ENCODE measurements at regions not wholly inside any gene's neighbourhood (a gene's known extent, or its start where the extent isn't known, plus 50 kb on each side); places are given as distances from the start of the nearest gene placed in this dataset.
"Not testable (repeated sequence)": the region's sequence is repeated elsewhere in the genome, so short reads cannot be mapped to it uniquely, and the experiment has no call there.

GRCh38 chr4:114287079-114287696 is 307.7 kb upstream of the ARSJ start:
- no peak for DNase-seq (ENCODE audit: low spot score)

- no peak for DNase-seq (ENCODE audit: low spot score)
These were observed 302.5 kb upstream of the UGT8 start for GRCh38 chr4:114296126-114296525.

DNA sequence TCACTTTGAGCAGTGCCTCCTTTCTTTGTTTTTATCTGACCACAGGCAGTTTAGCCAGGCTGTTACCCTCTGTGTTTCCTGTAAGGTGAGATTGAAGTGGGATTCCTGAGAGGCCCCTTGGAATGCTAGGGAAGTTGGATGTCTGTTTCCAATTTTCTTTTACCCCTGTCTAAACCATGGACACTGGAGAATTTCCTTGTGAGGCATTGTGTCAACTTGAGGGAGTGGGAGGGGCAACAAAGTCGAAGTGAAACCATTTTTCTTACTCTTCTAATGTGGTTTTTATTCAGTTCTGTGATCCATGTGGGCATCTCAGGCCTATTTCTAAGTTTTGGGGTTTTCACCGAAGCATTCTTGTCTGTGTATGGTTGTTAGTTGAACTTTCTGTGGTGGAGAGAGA is 296.1 kb upstream of the UGT8 start:
- no peak for DNase-seq (ENCODE audit: low spot score)

DNA sequence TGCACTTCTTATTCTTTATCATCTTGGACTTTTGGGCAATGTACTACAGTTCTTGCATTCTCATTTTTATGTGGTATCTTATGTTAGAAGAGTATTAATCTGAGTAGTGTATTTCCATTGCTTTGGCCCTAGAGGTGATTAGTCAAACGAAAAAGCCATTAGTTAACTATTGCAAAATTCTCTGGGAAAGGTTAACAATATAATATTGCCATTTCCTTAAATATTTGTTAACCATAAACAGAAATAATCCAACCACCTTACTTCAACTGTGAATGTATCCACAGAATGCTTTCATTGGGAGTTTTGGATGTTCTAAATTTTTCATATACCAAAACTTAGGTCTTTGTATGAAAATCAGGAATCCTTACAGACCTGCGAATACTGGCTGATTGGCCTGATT is 294.6 kb upstream of the UGT8 start:
- no peak for DNase-seq (ENCODE audit: low spot score)

- no peak for DNase-seq (ENCODE audit: low spot score)
These were observed 294.0 kb upstream of the UGT8 start for GRCh38 chr4:114304567-114304966.

DNA sequence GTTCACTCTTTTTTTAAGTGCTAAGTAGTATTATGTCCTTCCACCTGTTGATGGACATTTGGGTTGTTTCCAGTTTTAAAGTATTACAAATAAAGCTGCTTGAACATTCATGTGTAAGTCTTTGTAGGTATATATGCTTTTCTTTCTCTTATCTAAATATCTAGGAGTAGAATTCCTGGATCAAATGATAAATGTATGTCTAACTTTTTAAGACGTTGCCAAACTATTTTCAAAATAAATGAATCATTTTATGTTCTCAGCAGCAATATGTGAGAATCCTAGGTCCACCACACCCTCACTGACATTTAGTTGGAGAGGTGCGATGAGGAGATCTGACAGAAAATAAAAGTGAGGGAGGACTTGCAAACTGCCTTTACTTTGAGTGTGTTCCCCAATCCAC is 291.7 kb upstream of the UGT8 start:
- no peak for DNase-seq (ENCODE audit: low spot score)

GRCh38 chr4:114310296-114310925 is 288.2 kb upstream of the UGT8 start:
- DNase-seq (ENCODE audit: low spot score): no peak

GRCh38 chr4:114311787-114312186 is 286.8 kb upstream of the UGT8 start:
- no peak for DNase-seq (ENCODE audit: low spot score)

DNA sequence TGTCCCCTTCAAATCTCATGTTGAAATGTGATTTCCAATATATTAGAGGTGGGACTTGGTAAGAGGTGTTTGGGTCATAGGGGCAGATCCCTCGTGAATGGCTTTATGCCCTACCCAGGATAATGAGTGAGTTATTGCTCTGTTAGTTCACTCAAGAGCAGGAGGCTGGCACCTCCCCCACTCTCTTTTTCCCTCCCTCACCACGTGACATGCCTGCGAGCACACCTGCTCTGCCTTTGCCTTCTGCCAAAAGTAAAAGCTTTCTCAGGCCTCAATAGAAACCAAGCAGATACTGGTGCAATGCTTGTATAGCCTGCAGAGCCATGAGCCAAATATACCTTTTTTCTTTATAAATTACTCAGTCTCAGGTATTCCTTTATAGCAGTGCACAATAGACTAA is 286.3 kb upstream of the UGT8 start:
- DNase-seq (ENCODE audit: low spot score): no peak

DNA sequence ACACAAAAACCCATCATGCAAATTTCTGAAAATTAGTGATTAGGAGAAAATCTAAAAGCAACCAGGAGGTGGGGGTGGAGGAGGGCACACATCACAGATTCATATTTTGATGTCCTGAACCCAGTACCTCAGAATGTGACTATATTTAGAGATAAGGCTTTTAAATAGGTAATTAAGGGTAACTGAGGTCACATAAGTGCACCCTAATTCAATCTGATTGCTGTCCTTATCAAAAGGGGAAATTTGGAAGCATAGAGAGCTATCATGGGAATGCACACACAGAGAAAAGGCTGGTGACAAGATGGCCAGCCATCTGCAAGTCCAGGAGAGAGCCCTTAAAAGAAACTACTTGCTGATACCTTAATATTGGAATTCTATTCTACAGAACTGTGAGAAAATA is 281.8 kb upstream of the UGT8 start:
- no peak for DNase-seq (ENCODE audit: low spot score)

GRCh38 chr4:114317564-114317963 is 281.0 kb upstream of the UGT8 start:
- DNase-seq (ENCODE audit: low spot score): no peak

DNA sequence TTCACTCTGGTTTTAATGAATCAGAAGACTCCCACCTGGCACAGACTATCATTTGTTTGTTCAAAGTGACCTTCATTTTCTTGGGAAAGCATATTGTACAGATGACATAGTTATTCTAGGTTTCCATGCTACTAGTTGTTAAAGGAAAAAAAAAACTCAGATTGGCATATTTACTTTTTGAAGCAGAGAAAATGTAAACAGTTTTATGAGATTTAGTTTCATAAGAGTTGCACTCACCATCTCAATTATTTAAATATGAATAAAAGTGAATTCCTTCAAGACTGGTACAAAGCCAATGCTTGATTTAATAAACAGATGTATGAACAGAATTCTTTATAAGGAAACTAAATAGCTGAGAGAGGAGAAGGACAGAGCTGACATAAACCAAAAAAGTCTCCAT is 280.3 kb upstream of the UGT8 start:
- DNase-seq (ENCODE audit: low spot score): no peak

GRCh38 chr4:114320126-114320525 is 278.5 kb upstream of the UGT8 start:
- no peak for DNase-seq (ENCODE audit: low spot score)

DNA sequence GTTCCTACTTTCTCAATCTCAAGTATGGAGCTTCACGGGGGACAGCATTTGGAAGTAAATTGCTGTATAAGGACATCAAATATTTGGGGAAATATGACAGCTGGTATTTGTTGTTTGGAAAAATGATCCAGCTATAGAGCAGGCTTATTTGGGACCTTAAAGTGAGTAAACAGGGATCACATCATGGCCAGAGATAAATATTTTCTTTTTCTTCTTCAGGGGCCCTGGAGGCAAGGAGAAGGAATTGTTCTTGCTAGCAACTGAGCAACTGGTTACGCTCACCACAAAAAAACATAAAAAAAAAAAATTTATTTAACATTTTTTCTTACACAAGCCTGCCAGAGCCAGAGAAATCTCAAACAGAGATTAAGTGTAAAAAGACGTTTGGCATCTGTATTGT is 277.2 kb upstream of the UGT8 start:
- DNase-seq (ENCODE audit: low spot score): no peak

GRCh38 chr4:114323841-114324240 is 274.8 kb upstream of the UGT8 start:
- no peak for DNase-seq (ENCODE audit: low spot score)

DNA sequence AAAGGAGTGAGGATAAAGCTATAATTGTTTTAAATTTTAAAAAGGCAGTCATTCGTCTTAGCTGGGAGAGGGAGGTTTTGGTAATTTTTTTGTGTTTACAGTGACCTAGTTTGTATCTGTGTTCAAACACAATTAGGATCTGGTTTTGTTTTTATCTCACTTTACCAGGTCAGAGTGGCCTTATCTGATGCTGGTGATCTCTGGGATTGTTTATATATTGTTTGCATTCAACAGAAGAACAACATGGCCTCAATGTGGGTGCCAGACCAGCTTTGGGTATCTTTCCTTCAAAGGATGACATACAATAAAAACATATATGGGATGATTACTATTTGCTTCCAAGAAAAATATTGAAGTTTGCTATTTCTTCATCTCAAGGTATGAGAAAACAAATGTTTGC is 272.2 kb upstream of the UGT8 start:
- DNase-seq (ENCODE audit: low spot score): no peak

GRCh38 chr4:114332119-114332518 is 266.5 kb upstream of the UGT8 start:
- no peak for DNase-seq (ENCODE audit: low spot score)

GRCh38 chr4:114334363-114334762 is 264.2 kb upstream of the UGT8 start:
- not testable (repeated sequence) for DNase-seq (ENCODE audit: low spot score)

- DNase-seq (ENCODE audit: low spot score): no peak
These were observed 263.7 kb upstream of the UGT8 start for GRCh38 chr4:114334884-114335330.

- DNase-seq (ENCODE audit: low spot score): no peak
These were observed 263.3 kb upstream of the UGT8 start for GRCh38 chr4:114335339-114335738.

DNA sequence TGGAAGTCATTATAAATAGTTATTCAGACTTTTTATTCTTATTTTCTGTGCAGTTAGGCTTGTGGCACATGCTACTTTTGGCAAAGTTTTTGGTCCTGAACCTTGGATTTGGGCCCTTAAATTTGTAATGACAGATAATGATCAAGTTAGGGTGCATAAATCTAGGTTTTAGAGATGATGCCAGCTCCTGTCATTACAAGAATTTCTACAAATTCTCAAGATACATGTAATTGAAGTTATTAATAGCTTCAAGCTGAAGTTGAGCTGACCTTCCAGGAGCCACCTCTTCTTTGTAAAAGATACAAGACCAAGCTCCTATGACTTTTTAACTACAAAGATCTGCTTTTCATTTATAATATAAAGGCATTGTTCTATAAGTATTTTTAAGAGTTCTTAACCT is 255.6 kb upstream of the UGT8 start:
- no peak for DNase-seq (ENCODE audit: low spot score)

DNA sequence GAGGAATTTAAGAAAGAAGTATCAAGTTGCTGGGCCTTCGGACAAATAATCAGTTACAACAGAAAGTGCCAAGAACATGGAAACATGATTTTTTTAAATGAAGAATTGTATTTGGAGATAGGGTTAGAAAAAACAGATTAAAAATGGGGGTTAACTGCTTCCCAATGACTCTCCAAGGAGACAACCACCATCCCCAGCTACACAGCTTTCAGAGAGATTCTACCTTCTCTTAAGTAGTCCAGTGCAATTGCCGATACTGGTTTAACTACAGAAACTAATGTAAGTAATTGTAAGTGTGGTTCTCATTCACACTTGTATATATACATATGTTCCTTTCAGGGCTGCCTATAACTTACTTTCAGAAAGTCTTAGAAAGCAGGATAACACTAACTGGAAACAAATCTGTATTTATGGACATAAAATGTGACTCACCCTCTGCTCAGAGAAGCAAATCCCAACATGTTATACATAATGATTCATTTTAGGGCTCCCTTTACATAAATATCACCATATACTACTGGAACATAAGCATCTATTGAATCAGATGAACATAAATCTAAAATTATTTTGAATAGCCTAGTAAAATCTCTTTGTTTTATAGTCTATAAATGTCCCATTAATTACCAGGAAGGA is 248.9 kb upstream of the UGT8 start:
- DNase-seq (ENCODE audit: low spot score): no peak

- no peak for DNase-seq (ENCODE audit: low spot score)
These were observed 239.7 kb upstream of the UGT8 start for GRCh38 chr4:114358901-114359300.

DNA sequence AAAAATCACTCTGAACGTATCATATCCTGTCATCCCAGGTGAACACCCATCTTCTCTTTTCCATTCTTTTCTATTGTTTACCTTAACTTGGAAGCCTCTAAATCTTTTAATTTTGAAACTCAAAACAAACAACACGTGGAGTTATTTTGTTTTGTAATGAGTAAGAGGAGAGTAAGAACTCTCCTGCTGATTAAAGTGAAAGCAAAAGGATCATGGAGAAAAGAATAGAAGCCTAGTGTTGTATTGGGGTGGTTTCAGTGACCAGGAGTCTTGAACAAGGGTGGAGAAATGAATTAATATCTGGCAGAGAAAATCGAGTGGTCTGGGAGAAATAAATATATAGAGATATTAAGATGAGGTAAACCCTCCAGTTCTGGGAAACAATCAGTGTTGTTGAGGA is 237.4 kb upstream of the UGT8 start:
- DNase-seq (ENCODE audit: low spot score): no peak

Measured in Ammon's horn (tissue), 1 donor.